Tibial nerve (tissue), 3 donors: ENCODE measurements at regions not wholly inside any gene's neighbourhood (a gene's known extent, or its start where the extent isn't known, plus 50 kb on each side); places are given as distances from the start of the nearest gene placed in this dataset.

Experiments used
- CTCF ChIP-seq, 5 experiments: fragments of 200-600 bp in 3 of 5; fragments of 450-650 bp in 2 of 5; sonication (generic) in 3 of 5; IDR thresholded peaks; one replicate each; pipeline ENCODE4 v1.5.1; 2016 to 2019; ENCODE audit warnings: antibody characterized with exemption in 5 of 5, mild to moderate bottlenecking in 3 of 5, moderate library complexity in 2 of 5
- POLR2A ChIP-seq, 2 donors: fragments of 450-650 bp; IDR thresholded peaks; one replicate each; pipeline ENCODE4 v1.6.1; 2017; ENCODE audit warnings: antibody characterized with exemption in 2 of 2, mild to moderate bottlenecking in 2 of 2, moderate library complexity in 2 of 2

GRCh38 chr4:24179201-24179840, 289.5 kb upstream of the PPARGC1A start:
- TF ChIP-seq CTCF (IDR thresholded peaks at IDR 0.05) (no peak), POLR2A (IDR thresholded peaks at IDR 0.05) (no peak)
